KOPT-K1 (cell line): ENCODE measurements at regions not wholly inside any gene's neighbourhood (a gene's known extent, or its start where the extent isn't known, plus 50 kb on each side); places are given as distances from the start of the nearest gene placed in this dataset.

Experiments
- H3K27ac ChIP-seq: fragments of 200-600 bp; sonication (generic); 2 replicates; pipeline ENCODE4 v1.5.1; 2016; ENCODE audit warnings: antibody characterized with exemption, mild to moderate bottlenecking, low read depth, low read length; ENCODE audit not compliant: poor library complexity, severe bottlenecking
- H3K36me3 ChIP-seq: fragments of 200-600 bp; sonication (generic); 2 replicates; pipeline ENCODE4 v1.5.1; 2017; ENCODE audit warnings: antibody characterized with exemption, mild to moderate bottlenecking, low read length, moderate library complexity; ENCODE audit not compliant: insufficient read depth
- H3K9me3 ChIP-seq: fragments of 200-600 bp; sonication (generic); 2 replicates; pipeline ENCODE4 v1.5.1; 2017; ENCODE audit warnings: antibody characterized with exemption, low read length, mild to moderate bottlenecking; ENCODE audit not compliant: insufficient read depth, poor library complexity, severe bottlenecking

DNA sequence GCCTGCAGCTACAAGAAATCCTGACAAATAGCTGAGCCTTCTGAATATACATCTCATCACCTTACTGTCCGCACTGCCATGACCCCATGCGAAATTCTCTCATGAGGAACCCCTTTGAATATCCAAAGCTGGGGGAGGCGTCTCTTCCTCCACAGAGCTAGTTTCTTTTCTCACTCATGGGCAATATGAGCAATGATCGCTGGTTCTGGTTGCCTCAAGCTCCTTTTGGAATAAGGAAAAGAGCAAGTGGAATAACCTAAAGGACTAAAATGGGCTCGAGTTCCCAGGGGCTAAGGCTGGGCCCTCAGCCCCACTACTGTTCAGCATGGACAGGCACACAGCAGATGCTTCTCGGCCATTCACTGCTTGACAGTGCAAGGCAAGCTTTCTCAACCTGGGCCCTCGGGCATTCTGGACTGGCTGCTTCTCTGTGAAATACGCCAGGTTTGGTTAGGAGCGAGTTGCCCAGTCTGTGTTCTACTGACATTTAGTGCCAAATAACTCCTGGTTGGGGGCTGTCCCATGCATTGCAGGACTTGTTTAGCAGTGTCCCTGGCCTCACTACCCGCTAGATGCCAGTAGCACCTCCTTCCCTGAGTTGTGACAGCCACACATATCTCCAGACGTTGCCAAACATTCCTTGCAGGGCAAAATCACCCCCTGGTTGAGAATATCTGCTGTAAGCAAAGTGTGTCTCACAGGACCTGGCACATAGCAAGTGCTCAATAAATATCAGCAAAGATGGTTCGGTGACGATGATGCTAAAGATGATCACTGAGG is 156.8 kb downstream of the CEBPB start:
- no peak overlapping the region for H3K27ac ChIP-seq
- no peaks in the 10 kb centered on the region for H3K36me3 ChIP-seq
- no peaks in the 10 kb centered on the region for H3K9me3 ChIP-seq

DNA sequence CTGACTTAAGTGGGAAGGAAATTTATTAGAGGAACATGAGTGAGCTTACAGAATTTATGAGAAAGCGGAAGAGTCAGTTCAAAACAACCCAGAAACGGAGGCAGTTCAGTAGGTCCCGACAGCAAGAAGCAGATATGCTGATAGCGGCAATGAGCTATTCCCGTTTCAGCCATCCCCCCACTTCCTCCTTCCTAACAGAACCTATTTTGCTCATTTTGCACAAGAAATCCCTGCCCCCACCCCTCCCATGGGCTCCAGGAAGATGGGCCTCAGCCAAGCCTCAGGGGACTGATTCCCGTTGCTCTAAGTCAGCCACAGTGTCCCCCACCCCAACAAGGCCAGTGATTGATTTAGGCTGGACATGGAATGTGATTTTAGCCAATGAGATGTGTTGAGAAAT is 157.5 kb downstream of the CEBPB start:
- Histone ChIP-seq H3K9me3 (no peaks in the 10 kb centered on the region), H3K27ac (no peak overlapping the region), H3K36me3 (no peaks in the 10 kb centered on the region)

DNA sequence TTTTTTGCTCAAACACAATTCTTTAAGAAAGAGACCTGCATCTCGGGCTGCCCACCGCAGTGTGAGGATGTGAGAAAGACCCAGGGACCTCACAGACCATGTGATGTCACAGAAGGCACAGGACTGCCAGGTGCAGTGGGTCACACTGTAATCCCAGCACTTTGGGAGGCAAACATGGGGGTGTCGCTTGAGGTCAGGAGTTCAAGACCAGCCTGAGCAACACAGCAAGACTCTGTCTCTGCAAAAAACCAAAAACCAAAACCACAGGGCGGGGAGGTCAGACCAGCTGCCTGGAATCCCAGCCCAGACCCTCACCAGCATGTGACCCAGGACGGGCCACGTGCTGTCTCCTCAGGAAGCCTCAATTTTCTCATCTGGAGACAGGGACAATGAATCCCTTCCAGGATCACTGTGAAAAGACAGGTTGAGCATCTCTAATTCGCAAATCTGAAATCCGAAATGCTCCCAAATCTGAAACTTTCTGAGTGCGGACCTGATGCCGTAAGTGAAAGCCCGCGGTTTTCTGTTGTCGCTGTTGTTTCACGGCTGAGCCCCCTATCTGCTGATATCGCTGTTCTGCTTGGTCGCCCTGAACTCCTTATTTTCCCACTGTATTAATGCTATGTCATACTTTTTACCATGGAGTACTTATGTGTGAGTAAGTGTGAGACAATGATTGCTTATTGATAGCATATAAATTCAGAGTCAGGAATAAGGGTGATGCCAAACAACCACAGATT is 159.5 kb upstream of the PTPN1 start:
- Histone ChIP-seq H3K36me3 (no peaks in the 10 kb centered on the region), H3K27ac (no peak overlapping the region), H3K9me3 (no peaks in the 10 kb centered on the region)

DNA sequence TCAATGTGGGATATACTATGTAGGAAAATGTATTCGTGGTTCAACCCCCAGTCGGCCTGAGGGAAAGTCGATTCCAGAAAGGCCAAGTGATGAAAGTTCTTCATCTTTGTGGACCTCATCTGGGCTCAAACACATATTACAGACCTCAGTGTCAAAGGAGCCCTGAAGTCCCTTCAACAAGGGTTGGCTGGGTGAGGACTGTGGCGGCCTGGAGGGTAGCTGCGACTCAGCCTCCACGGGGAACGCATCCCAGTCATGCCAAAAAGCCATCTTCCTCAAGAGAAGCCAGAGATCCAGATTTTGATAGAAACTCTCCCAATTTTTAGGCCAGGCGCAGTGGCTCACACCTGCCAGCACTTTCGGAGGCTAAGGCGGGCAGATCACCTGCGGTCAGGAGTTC is 158.6 kb upstream of the PTPN1 start:
- no peak overlapping the region for H3K27ac ChIP-seq
- no peaks in the 10 kb centered on the region for H3K9me3 ChIP-seq
- H3K36me3 ChIP-seq = no peaks in the 10 kb centered on the region

DNA sequence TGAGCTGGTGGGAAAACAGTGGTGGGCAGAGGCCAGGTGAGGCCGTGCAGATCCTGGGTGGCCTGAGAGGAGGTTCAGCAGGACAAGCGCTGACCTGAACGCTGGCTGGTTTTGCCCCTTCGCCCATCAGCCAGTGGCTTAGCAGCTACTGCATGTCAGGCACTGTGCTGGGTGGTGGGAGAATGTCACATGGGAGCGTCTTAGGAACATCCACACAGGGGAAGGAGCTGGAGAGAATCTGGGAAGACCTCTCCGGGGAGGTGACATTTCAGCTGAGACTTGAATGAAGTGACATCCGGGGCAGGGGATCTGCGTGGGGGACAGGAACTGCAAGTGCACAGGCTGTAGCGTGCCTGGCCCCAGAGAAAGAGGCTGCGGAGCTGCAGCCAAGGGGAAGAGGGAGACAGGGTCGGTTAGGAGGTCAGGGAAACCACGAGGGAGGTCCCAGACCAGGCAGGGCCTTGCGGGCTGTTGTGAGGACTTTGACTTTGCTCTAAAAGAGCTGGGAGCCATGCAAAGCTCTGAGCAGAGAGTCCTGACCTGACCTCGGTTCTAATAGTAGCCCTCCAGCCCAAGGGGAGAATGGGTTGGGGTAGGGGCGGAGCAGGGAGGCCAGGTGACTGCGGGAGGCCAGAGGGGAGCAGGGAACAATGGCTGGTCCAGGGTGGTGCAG is 156.8 kb upstream of the PTPN1 start:
- Histone ChIP-seq H3K27ac (no peak overlapping the region), H3K9me3 (no peaks in the 10 kb centered on the region), H3K36me3 (no peaks in the 10 kb centered on the region)

DNA sequence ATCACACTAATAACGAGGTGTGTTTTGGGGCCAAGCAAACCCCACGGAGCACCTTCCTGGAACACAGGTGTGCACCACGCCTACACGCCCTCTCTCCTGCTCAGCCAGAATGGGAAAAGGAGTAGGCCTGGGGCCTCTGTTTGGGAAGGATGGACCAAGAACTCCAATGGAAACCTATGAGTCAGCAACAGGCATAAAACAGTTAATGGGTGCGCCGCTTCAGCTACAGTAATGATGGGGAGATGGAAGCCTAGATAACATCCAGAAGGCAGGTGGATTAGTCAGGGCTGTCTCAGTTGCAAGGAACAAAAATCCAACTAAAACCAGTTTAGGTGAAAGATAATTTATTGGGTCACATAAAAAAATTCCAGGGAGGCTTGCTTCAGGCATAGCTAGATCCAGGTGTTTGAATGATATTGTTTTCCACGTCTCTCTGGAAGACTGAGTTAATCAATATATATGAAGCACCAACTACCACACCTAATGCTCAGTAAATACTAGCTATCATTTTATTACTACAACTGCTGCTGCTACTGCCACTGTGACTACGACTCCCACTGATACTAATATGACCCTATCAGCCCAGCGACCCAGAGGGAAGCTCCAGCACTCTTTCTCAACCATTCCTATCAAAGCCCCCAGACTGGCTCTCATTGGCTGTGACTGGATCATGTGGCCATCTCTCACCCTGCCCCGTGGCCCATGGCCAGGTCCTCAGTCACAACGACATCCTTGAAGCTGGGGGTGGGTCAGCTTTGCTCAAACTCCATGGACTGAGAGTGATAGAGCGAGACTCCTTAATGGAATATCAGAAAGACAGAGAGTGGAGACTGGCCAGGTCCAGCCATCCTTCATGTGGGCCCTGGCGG is 155.2 kb upstream of the PTPN1 start:
- Histone ChIP-seq H3K9me3 (no peaks in the 10 kb centered on the region), H3K27ac (no peak overlapping the region)

DNA sequence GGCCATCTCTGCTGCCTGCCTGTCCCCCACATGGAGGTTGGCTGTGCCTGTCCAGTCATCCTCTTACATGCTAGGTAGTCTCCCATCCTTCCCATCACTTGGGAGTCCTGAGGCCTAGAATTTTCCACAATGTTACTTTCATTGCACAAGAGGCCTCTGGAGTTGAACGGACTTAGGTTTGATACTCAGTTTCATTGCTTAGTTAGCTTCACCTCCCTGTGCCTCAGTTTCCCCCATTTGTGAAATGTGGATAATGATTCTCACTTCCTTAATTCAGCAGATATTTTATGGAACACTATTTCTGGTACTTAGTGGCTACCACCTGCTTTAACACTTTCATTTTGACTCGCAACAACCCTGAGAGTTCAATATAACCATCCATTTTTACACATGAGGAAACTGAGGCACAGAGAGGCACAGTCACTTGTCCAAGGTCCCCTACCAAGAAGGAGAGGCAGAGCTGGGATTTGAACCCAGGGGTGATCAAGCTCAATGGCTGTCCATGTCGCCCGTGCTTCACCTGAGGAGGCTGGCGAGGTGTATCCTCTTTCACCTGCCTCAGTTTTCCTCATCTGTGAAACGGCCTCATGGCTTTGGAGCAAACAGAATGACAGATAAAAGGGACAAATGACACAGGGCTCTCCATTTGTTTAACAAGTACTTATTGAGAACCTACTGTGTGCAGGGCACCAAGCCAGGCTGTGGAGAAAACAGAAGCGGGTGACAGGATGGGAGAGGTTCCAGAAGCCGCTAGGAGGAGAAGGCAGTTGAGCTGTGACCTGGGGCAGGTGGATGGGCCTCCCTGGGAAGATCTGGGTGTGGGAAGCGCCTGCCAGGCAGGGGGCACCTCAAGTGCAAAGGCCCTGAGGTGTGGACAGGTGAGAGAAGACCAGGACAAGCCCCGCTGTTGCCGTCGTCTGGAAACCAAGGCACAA is 154.3 kb upstream of the PTPN1 start:
- no peak overlapping the region for H3K27ac ChIP-seq
- no peaks in the 10 kb centered on the region for H3K36me3 ChIP-seq
- H3K9me3 ChIP-seq = no peaks in the 10 kb centered on the region

More for the DNA sequence above, 155.2 kb upstream of the PTPN1 start:
- H3K36me3 ChIP-seq = no peaks in the 10 kb centered on the region

DNA sequence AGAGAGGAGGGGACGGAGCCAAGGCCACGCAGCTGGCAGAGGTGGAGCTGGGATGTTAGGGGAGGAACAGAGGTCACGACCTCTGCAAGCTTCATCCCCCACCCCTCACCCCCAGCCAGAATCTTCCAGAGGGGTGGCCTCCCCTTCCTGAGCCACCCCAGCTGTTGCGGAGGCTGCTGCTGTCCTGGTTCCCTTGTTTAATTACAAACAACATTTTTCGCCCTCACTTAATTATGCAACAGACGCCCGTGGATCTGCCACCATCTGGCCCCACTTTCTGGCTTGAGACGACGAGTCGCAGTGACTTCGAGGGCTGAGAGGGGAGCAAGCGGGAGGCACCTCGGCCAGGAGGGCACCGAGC is 153.7 kb upstream of the PTPN1 start:
- Histone ChIP-seq H3K36me3 (no peaks in the 10 kb centered on the region), H3K9me3 (no peaks in the 10 kb centered on the region), H3K27ac (no peak overlapping the region)

DNA sequence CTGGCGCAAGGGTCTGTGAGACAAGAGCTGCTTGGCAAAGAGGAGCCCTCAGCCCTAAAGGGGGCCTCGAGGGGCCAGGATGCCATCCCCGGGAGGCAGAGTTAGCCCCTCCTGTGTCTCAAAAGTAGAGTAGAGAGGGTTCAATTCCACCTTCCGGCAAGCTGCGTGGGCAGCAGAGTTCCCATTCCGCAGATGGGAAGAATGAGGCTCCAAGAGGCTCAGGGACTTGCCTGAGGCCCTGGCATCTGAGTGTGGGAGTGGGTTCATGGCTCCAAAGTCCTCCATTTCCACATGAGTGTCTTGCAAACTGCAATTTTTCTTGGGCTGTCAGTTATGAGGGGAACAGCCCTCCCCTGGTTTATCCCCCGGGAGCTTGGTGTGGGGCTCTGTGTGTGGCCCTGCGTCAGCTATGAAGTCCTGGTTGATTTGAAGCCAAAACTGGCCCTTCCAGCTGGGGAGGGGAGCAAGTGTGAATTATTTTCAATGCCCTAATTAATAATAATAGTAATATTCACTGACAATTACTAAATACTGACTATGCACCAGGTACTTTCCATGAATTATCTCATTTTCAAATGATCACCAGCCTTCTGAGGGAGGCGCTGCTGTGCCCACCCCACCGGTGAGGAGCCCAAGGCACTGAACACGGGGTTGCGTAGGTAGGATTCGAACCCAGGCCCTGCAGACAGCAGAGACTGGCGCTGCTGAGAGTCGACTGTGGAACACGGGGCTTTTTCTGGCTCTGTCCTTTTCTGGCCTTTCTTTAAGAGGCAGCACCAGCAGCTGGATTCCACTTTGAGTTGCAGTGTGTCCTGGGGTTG is 153.0 kb upstream of the PTPN1 start:
- Histone ChIP-seq H3K36me3 (no peaks in the 10 kb centered on the region), H3K27ac (no peak overlapping the region), H3K9me3 (no peaks in the 10 kb centered on the region)

DNA sequence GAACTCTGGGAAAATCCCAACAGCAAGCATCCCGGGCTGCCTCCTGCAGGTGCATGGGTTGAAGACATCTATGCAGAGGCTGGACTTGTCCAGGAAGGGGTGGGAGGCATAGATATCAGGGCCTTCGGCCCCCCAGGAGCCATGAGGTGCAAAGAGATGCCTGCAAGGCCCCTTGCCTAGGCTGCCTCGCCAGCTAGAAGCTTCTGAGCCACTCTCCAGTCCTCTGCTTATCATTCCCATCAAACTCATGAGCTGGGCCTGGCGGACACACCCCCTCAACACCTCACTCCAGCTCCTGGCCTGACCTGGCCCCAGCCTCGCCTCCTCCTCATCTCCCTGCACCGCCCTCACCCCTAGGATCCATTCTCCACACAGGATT is 152.4 kb upstream of the PTPN1 start:
- Histone ChIP-seq H3K9me3 (no peaks in the 10 kb centered on the region), H3K27ac (no peak overlapping the region)

DNA sequence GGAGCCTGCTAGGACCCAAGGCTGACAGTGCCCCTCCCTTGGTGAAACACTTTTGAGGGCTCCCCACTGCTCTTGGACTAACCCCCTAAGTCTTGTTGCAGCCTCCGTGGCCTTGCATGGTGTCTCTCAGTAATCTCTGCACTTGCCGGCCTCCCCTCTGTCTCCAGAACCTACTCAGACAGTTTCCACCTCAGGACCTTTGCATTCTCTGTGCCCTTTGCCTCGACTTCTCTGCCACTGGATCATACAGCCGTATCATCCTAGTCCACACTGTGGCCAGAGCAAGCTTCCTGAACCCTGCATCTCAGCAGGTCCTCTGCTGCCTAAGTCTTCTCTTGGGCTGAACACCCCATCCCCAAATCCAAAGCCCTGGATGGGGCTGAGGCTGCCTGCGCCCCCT is 152.0 kb upstream of the PTPN1 start:
- Histone ChIP-seq H3K27ac (no peak overlapping the region), H3K9me3 (no peaks in the 10 kb centered on the region), H3K36me3 (no peaks in the 10 kb centered on the region)

More for the DNA sequence above, 152.4 kb upstream of the PTPN1 start:
- H3K36me3 ChIP-seq = no peaks in the 10 kb centered on the region

DNA sequence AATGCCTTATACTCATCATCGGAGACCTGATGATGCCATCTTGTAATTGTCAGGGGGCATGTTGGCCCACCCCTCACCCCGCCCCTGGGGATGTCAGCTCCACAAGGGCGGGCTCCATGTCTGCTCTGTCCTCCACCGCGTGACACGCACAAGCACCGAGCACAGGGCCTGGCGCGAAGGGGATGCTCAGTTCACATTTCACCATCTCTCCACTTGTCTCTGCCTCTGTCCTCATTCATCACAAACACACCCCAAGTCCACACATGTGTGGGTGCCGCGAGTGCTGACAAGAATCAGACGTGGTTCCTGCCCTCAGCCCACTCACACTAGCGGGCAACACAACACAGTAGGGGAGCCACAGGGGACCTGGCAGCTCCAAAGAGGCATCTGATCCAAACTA is 151.2 kb upstream of the PTPN1 start:
- Histone ChIP-seq H3K36me3 (no peaks in the 10 kb centered on the region), H3K27ac (no peak overlapping the region)

DNA sequence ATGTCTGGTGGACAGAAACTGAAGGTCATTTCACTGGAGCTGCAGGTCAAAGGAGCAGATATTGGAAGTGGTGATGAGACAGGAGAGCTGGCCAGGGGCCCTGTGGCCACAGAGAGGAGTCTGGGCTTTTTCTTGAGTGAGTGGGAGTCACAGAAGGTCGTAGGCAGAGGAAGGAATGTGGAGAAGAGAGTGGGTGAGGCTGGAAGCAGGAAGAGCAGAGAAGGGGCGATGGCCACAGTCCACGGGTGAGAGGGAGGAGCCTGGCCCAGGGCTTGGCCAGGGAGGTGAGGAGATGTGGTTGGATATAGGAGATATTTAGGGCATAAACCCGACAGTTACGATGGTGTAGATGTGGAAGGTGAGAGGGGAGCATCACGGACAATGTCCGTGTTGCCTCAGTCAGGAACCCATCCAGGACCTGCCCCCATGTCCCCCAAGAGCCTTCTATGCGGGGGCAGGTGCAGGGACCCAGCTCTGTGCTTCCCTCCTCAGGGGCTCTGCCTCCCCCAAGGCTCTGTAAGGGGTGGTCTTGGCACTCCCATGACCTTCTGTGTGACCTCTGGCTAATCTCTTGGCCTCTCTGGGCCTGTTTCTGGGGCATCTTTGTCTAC is 150.5 kb upstream of the PTPN1 start:
- H3K9me3 ChIP-seq = no peaks in the 10 kb centered on the region
- H3K27ac ChIP-seq = no peak overlapping the region
- H3K36me3 ChIP-seq = no peaks in the 10 kb centered on the region

More for the DNA sequence above, 151.2 kb upstream of the PTPN1 start:
- H3K9me3 ChIP-seq = no peaks in the 10 kb centered on the region
